T-cell (primary cell): ENCODE measurements at regions not wholly inside any gene's neighbourhood (a gene's known extent, or its start where the extent isn't known, plus 50 kb on each side); places are given as distances from the start of the nearest gene placed in this dataset.
"Not testable (repeated sequence)": the region's sequence is repeated elsewhere in the genome, so short reads cannot be mapped to it uniquely, and the experiment has no call there.

Experiments used
- ATAC-seq, 4 experiments: fragments of 200-7000 bp in 3 of 4; fragments of 150-1000 bp in 1 of 4; cut with Tn5 transposase; replicated peaks in 1 of 4; 1 replicate in 3 of 4; 2 replicates in 1 of 4; pipeline ENCODE4 v1.10.0; 2021; ENCODE audit warnings: moderate library complexity in 3 of 4, mild to moderate bottlenecking in 2 of 4, moderate number of reproducible peaks in 1 of 4
- CTCF ChIA-PET, 2 donors: fragments of 300-600 bp; sonication (Branson Sonifier 250); formaldehyde crosslinking; loops; one replicate each; lab custom pipeline; 2022; ENCODE audit warnings: antibody characterized with exemption in 2 of 2; lab: Charles Lee
- POLR2A ChIA-PET, 2 donors: fragments of 300-600 bp; sonication (Branson Sonifier 250); formaldehyde crosslinking; loops; one replicate each; lab custom pipeline; 2022; ENCODE audit warnings: antibody characterized with exemption in 2 of 2; lab: Charles Lee
- DNase-seq, 35 experiments: peaks; one replicate each; pipeline versions ENCODE4 v3.0.0 to v3.0.0-alpha.2; 2013 to 2023
- H3K27ac ChIP-seq: one replicate; pipeline ENCODE4 v1.5.1; 2013; ENCODE audit warnings: low read length
- H3K27me3 ChIP-seq, 2 experiments: replicated peaks in 1 of 2; 1 replicate in 1 of 2; 2 replicates in 1 of 2; pipeline versions ENCODE4 v1.6.1 to v1.7.0; 2013; ENCODE audit warnings: low read length in 1 of 2, mixed read lengths in 1 of 2; ENCODE audit not compliant: control insufficient read depth in 2 of 2, insufficient read depth in 2 of 2; ENCODE audit errors: extremely low read depth in 1 of 2
- H3K36me3 ChIP-seq, 2 donors: 1 replicate in 1 of 2; 2 replicates in 1 of 2; pipeline versions ENCODE4 v1.6.1 to v1.7.0; 2013; ENCODE audit warnings: low read length in 1 of 2; ENCODE audit not compliant: control insufficient read depth in 2 of 2, insufficient read depth in 1 of 2; ENCODE audit errors: extremely low read depth in 1 of 2
- H3K4me1 ChIP-seq, 2 experiments: 1 replicate in 1 of 2; 2 replicates in 1 of 2; pipeline versions ENCODE4 v1.6.1 to v1.7.0; 2013; ENCODE audit warnings: low read length in 2 of 2, mixed read lengths in 1 of 2; ENCODE audit not compliant: insufficient read depth in 2 of 2, control insufficient read depth in 1 of 2; ENCODE audit errors: extremely low read depth in 1 of 2
- H3K4me3 ChIP-seq, 2 donors: 1 replicate in 1 of 2; 2 replicates in 1 of 2; pipeline versions ENCODE4 v1.5.1 to v1.7.0; 2013; ENCODE audit warnings: mild to moderate bottlenecking in 2 of 2, low read length in 1 of 2, moderate library complexity in 1 of 2; ENCODE audit not compliant: control insufficient read depth in 1 of 2; ENCODE audit errors: extremely low read depth in 1 of 2
- H3K9me3 ChIP-seq: 2 replicates; pipeline ENCODE4 v1.7.0; 2013
- H3K27ac Mint-ChIP-seq, 2 donors: one replicate each; pipeline ENCODE4 v1.8.0; 2020 to 2021; ENCODE audit warnings: mild to moderate bottlenecking in 2 of 2, mixed read lengths in 2 of 2
- H3K27me3 Mint-ChIP-seq, 2 donors: one replicate each; pipeline ENCODE4 v1.8.0; 2021 to 2022; ENCODE audit warnings: mixed read lengths in 2 of 2
- H3K36me3 Mint-ChIP-seq: one replicate; pipeline ENCODE4 v1.8.0; 2021; ENCODE audit warnings: mixed read lengths
- H3K4me1 Mint-ChIP-seq, 3 donors: one replicate each; pipeline ENCODE4 v1.8.0; 2020 to 2022; ENCODE audit warnings: mixed read lengths in 3 of 3, mild to moderate bottlenecking in 1 of 3
- H3K4me3 Mint-ChIP-seq, 3 donors: one replicate each; pipeline ENCODE4 v1.8.0; 2020 to 2022; ENCODE audit warnings: mild to moderate bottlenecking in 3 of 3, mixed read lengths in 3 of 3, moderate library complexity in 3 of 3
- H3K9me3 Mint-ChIP-seq, 3 donors: one replicate each; pipeline ENCODE4 v1.8.0; 2020 to 2022; ENCODE audit warnings: mixed read lengths in 3 of 3
- WGBS: methylation state at CpG from one replicate; pipeline ENCODE4 v1.1.5; 2013; ENCODE audit warnings: missing lambda C conversion rate; ENCODE audit not compliant: insufficient coverage; 5-methylcytosine and 5-hydroxymethylcytosine counted together

DNA sequence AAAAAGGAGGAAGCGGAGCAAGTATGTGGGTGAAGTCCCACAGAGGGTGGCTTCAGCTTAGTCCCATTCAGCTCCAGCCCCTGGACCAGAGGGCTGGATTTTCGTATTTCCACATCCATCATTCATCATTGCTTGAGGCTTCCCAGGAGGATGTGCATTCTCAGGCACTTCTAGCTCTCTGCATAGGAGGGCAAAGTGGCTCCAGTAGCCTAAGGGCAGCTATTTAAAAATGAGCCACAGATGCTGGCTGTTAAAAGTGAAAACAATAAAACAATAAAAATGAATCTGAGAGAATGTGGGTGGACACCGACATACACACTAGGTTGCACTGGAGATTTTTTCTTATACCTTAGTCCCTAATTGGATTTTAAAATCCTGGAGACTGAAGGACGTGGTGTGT, 629.2 kb upstream of the ZNF385D start:
- ATAC-seq (no peak), DNase-seq (no peak)
- no peaks in the 10 kb centered on the region for H3K4me1 Mint-ChIP-seq
- no peak overlapping the region for H3K4me3 Mint-ChIP-seq
- CTCF ChIA-PET, result no interaction called here
- H3K27me3 ChIP-seq, result no peaks in the 10 kb centered on the region
- peaks cover 4 to 11% (median 9%) of the 10 kb centered on the region in 3 donors for H3K9me3 Mint-ChIP-seq
- 40% methylated on average over 1 of the region's 4 CpGs for WGBS
- H3K27me3 Mint-ChIP-seq, result no peaks in the 10 kb centered on the region
- no peaks in the 10 kb centered on the region for H3K36me3 ChIP-seq
- no peak overlapping the region for H3K27ac Mint-ChIP-seq
- H3K4me3 ChIP-seq, result no peak overlapping the region
- H3K27ac ChIP-seq, result no peak overlapping the region
- H3K4me1 ChIP-seq, result no peaks in the 10 kb centered on the region
- H3K36me3 Mint-ChIP-seq, result no peaks in the 10 kb centered on the region
- no peaks in the 10 kb centered on the region for H3K9me3 ChIP-seq
- POLR2A ChIA-PET, result no interaction called here

DNA sequence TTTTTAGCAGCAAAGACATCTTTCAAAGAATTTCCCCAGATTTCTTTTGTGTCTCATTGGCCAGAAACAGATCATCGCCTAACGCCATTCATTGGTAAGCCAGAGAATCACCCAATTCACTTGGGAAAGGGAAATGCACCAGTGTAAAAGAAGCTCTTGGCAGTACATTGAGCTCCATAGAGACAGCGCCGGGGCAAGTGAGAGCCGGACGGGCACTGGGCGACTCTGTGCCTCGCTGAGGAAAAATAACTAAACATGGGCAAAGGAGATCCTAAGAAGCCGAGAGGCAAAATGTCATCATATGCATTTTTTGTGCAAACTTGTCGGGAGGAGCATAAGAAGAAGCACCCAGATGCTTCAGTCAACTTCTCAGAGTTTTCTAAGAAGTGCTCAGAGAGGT, 630.6 kb upstream of the ZNF385D start:
- H3K36me3 Mint-ChIP-seq, H3K4me1 Mint-ChIP-seq, H3K4me1 ChIP-seq, H3K27ac Mint-ChIP-seq, H3K27me3 ChIP-seq, H3K9me3 ChIP-seq, H3K4me3 ChIP-seq, ATAC-seq, H3K27ac ChIP-seq, H3K36me3 ChIP-seq, POLR2A ChIA-PET, H3K27me3 Mint-ChIP-seq, CTCF ChIA-PET: not testable (repeated sequence)
- peak in 22 of 35 experiments; percentile 1 to 27 (median 10) for DNase-seq
- 82% methylated on average over 2 of the region's 10 CpGs for WGBS
- Mint-ChIP-seq H3K9me3 (peaks cover 4 to 11% (median 9%) of the 10 kb centered on the region in 3 donors), H3K4me3 (peak overlapping the region in 1 of 3 donors; percentile 40)

DNA sequence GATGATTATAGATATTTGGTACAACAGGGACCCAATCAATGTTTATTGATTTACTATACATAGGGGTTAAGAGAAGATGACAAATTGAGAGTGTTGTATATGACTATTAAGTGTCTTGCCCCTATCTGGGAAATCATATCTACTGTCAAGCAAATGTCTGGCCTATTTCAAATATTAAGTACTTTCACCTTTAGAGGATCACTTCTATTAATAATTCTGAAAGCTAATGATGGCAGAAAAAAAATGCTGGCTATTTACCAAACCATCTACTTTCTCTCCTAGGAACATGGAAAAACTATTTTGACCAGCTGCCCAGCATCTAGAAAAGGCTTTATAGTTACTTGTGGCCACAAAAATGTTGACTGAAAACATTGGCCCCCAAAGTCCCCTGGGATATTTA, 632.3 kb upstream of the ZNF385D start:
- CTCF ChIA-PET, result interaction anchor here in 1 of 2 donors (0.6 kb wide), 1 partner anchor 39 kb away, joined by 3 read pairs; no protein-coding TSS in a partner anchor
- H3K9me3 Mint-ChIP-seq, result peaks cover 4 to 12% (median 10%) of the 10 kb centered on the region in 3 donors

DNA sequence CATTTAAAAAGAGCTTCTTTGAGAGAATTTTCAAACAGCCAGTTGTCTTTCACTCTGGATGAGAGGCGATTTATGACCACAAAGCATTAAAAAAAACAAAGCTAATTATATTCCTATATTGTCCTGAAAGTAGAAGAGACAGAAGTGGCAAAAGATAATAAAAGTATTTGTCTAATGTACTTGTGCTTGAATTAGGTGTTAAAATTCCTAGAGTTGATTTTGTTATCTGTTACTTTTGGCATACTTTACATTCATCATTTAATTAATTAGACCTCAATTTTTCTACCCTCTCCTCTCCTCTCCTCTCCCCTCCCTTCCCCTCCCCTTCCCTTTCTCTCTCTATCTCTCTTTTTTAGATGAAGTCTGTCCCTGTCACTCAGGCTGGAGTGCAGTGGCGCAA, 635.1 kb upstream of the ZNF385D start:
- no peaks in the 10 kb centered on the region for H3K36me3 Mint-ChIP-seq
- H3K4me1 Mint-ChIP-seq, result no peaks in the 10 kb centered on the region
- DNase-seq (no peak), ATAC-seq (no peak)
- H3K9me3 Mint-ChIP-seq, result peaks cover 0 to 13% (median 3%) of the 10 kb centered on the region in 3 donors
- H3K27ac Mint-ChIP-seq, result no peak overlapping the region
- no peaks in the 10 kb centered on the region for H3K27me3 Mint-ChIP-seq
- Histone ChIP-seq H3K36me3 (no peaks in the 10 kb centered on the region), H3K27ac (no peak overlapping the region), H3K4me3 (no peak overlapping the region), H3K27me3 (no peaks in the 10 kb centered on the region), H3K9me3 (no peaks in the 10 kb centered on the region), H3K4me1 (no peaks in the 10 kb centered on the region)
- POLR2A ChIA-PET, result no interaction called here
- CTCF ChIA-PET, result no interaction called here
- no peak overlapping the region for H3K4me3 Mint-ChIP-seq
- 78% methylated on average over 1 of the region's 2 CpGs for WGBS

More for the DNA sequence above, 632.3 kb upstream of the ZNF385D start:
- Histone ChIP-seq H3K4me1 (no peaks in the 10 kb centered on the region), H3K9me3 (no peaks in the 10 kb centered on the region), H3K4me3 (no peak overlapping the region), H3K27me3 (no peaks in the 10 kb centered on the region), H3K27ac (no peak overlapping the region), H3K36me3 (no peaks in the 10 kb centered on the region)
- no peaks in the 10 kb centered on the region for H3K27me3 Mint-ChIP-seq
- no peak overlapping the region for H3K27ac Mint-ChIP-seq
- DNase-seq, result no peak
- no peak overlapping the region for H3K4me3 Mint-ChIP-seq
- H3K4me1 Mint-ChIP-seq, result no peaks in the 10 kb centered on the region
- no peak for ATAC-seq
- POLR2A ChIA-PET, result no interaction called here
- H3K36me3 Mint-ChIP-seq, result no peaks in the 10 kb centered on the region

DNA sequence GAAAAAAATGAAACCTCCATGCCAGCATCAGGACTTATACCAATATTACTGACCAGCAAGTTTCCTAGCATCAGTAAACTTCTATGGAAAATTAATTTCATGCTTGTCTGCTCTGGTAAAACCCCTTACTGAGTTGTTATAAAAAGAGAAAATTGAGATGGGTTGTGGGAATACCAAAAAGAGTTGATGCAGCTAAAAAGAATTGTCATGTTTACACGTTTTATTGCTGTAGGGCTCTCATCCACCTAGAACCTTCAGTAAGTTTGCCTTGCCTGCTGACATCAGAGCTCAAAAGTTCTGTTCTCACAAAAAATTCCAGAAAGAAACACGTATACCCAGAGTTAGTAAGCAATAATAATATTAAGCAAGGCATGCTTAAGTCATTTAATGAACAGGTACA, 641.3 kb upstream of the ZNF385D start:
- H3K4me3 Mint-ChIP-seq, result no peak overlapping the region

DNA sequence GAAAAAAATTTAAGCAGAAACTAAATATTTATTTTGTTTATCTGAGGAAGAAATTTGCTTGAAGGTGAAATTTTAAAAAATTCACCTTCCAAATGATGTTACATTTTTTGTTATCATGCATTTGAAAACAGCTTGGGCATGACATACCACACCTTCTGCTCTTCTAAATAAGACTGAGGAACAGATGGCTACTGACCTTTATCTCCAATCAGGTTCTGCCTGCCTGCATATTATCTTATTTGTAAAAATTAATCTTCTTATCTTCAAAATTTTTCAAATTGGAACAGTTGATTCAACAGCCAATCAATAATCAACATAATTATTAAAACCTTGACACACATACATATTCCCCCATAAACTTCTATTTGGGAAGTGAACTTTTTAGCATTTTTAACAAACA, 641.8 kb upstream of the ZNF385D start:
- POLR2A ChIA-PET, result no interaction called here
- H3K4me1 Mint-ChIP-seq, result no peaks in the 10 kb centered on the region
- peaks cover 9 to 14% (median 11%) of the 10 kb centered on the region in 3 donors for H3K9me3 Mint-ChIP-seq
- no peaks in the 10 kb centered on the region for H3K27me3 Mint-ChIP-seq
- DNase-seq (no peak), ATAC-seq (no peak)
- no peak overlapping the region for H3K4me3 ChIP-seq
- no peaks in the 10 kb centered on the region for H3K9me3 ChIP-seq
- no peaks in the 10 kb centered on the region for H3K36me3 ChIP-seq
- no peaks in the 10 kb centered on the region for H3K4me1 ChIP-seq
- H3K27me3 ChIP-seq, result no peaks in the 10 kb centered on the region
- H3K4me3 Mint-ChIP-seq, result no peak overlapping the region
- CTCF ChIA-PET, result no interaction called here
- no peak overlapping the region for H3K27ac Mint-ChIP-seq
- H3K27ac ChIP-seq, result no peak overlapping the region
- no peaks in the 10 kb centered on the region for H3K36me3 Mint-ChIP-seq

More for the DNA sequence above, 641.3 kb upstream of the ZNF385D start:
- no peaks in the 10 kb centered on the region for H3K4me1 Mint-ChIP-seq
- ATAC-seq (no peak), DNase-seq (no peak)
- WGBS, result no CpG with 5 or more reads among the region's 2 CpGs
- Histone ChIP-seq H3K9me3 (no peaks in the 10 kb centered on the region), H3K4me1 (no peaks in the 10 kb centered on the region), H3K27me3 (no peaks in the 10 kb centered on the region), H3K27ac (no peak overlapping the region), H3K36me3 (no peaks in the 10 kb centered on the region), H3K4me3 (no peak overlapping the region)
- H3K9me3 Mint-ChIP-seq, result peaks cover 6 to 9% (median 9%) of the 10 kb centered on the region in 3 donors
- no peaks in the 10 kb centered on the region for H3K36me3 Mint-ChIP-seq
- H3K27me3 Mint-ChIP-seq, result no peaks in the 10 kb centered on the region
- POLR2A ChIA-PET, result no interaction called here
- CTCF ChIA-PET, result no interaction called here
- no peak overlapping the region for H3K27ac Mint-ChIP-seq

DNA sequence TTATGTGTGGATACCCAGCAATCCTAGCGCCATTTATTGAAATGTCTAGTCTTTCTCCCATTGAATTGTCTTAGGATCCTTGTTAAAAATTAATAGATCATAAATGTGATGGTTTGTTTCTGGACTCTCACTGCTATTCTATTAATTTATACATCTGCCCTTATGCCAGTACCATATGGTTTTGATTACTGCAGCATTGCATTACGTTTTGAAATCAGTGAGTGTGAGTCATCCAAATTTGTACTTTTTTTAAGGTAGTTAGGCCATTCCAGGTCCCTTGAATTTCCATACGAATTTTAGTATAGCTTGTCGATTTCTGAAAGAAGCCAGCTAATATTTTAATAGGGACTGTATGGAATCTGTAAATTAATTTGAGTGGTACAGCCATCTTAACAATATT, 648.6 kb upstream of the ZNF385D start:
- DNase-seq (no peak), ATAC-seq (no peak)
- H3K9me3 Mint-ChIP-seq, result peaks cover 7 to 16% (median 15%) of the 10 kb centered on the region in 3 donors
- Histone ChIP-seq H3K36me3 (no peaks in the 10 kb centered on the region), H3K27ac (no peak overlapping the region), H3K4me1 (no peaks in the 10 kb centered on the region), H3K27me3 (no peaks in the 10 kb centered on the region), H3K4me3 (no peak overlapping the region), H3K9me3 (no peaks in the 10 kb centered on the region)
- no peak overlapping the region for H3K4me3 Mint-ChIP-seq
- H3K27ac Mint-ChIP-seq, result no peak overlapping the region
- no peaks in the 10 kb centered on the region for H3K36me3 Mint-ChIP-seq
- no CpG with 5 or more reads among the region's 4 CpGs for WGBS
- ChIA-PET POLR2A (no interaction called here), CTCF (no interaction called here)
- H3K4me1 Mint-ChIP-seq, result no peaks in the 10 kb centered on the region
- no peaks in the 10 kb centered on the region for H3K27me3 Mint-ChIP-seq
